Suprapubic skin (tissue), 3 donors: ENCODE measurements at regions not wholly inside any gene's neighbourhood (a gene's known extent, or its start where the extent isn't known, plus 50 kb on each side); places are given as distances from the start of the nearest gene placed in this dataset.

Source experiments
- CTCF ChIP-seq, 2 donors: fragments of 200-600 bp in 1 of 2; fragments of 450-650 bp in 1 of 2; sonication (generic) in 1 of 2; IDR thresholded peaks; one replicate each; pipeline ENCODE4 v1.5.1; 2016 to 2019; ENCODE audit warnings: antibody characterized with exemption in 2 of 2, mild to moderate bottlenecking in 1 of 2, moderate library complexity in 1 of 2
- POLR2A ChIP-seq, 2 donors: fragments of 450-650 bp; IDR thresholded peaks; one replicate each; pipeline ENCODE4 v1.6.1; 2017; ENCODE audit warnings: antibody characterized with exemption in 2 of 2, mild to moderate bottlenecking in 2 of 2, moderate library complexity in 2 of 2

DNA sequence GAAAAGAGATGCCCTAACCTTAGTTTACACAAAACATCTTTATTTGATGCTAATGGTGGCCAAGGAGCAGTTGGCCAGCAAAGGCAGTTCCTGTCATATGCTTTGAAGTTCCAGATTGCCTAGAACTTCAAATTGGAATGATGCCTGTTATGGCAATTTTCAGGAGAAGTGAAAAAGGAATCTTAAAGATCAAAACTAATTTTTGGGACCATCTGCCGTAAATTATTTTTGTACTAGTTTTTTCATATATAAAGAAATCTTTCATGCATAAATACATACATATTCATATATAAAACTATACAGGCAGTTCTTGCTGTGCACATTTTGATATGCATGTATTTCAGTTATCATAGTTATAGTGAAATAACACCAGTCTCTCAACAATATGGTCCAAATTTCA is 1185.6 kb upstream of the FAM98A start:
- no peak for TF ChIP-seq CTCF (IDR thresholded peaks at IDR 0.05)
- no peak for TF ChIP-seq POLR2A (IDR thresholded peaks at IDR 0.05)
